C4-2B (cell line): ENCODE measurements at regions not wholly inside any gene's neighbourhood (a gene's known extent, or its start where the extent isn't known, plus 50 kb on each side); places are given as distances from the start of the nearest gene placed in this dataset.

Experiments
- ZFX ChIP-seq: fragments of 450-650 bp; IDR thresholded peaks from 2 replicates; pipeline ENCODE4 v1.6.1; 2017
- TF ChIP-seq, protein P1 (sequence below): fragments of 450-650 bp; conservative IDR thresholded peaks from 2 replicates; pipeline ENCODE4 v1.5.1; 2017; ENCODE audit warnings: mild to moderate bottlenecking

GRCh38 chr3:117619805-117620204 is 910.2 kb downstream of the TUSC7 start:
- TF ChIP-seq, protein P1, sequence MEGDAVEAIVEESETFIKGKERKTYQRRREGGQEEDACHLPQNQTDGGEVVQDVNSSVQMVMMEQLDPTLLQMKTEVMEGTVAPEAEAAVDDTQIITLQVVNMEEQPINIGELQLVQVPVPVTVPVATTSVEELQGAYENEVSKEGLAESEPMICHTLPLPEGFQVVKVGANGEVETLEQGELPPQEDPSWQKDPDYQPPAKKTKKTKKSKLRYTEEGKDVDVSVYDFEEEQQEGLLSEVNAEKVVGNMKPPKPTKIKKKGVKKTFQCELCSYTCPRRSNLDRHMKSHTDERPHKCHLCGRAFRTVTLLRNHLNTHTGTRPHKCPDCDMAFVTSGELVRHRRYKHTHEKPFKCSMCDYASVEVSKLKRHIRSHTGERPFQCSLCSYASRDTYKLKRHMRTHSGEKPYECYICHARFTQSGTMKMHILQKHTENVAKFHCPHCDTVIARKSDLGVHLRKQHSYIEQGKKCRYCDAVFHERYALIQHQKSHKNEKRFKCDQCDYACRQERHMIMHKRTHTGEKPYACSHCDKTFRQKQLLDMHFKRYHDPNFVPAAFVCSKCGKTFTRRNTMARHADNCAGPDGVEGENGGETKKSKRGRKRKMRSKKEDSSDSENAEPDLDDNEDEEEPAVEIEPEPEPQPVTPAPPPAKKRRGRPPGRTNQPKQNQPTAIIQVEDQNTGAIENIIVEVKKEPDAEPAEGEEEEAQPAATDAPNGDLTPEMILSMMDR, result no peak
- no peak for TF ChIP-seq ZFX
